Central memory CD8-positive, alpha-beta T cell (primary cell): ENCODE measurements at regions not wholly inside any gene's neighbourhood (a gene's known extent, or its start where the extent isn't known, plus 50 kb on each side); places are given as distances from the start of the nearest gene placed in this dataset.

ENCODE experiments used
- ATAC-seq: fragments of 150-1000 bp; cut with Tn5 transposase; replicated peaks from 2 replicates; pipeline ENCODE4 v1.10.0; 2022; ENCODE audit warnings: mild to moderate bottlenecking, moderate FRiP score, moderate number of reproducible peaks; ENCODE audit not compliant: poor library complexity, severe bottlenecking; ENCODE audit errors: extremely low read depth
- DNase-seq, 2 donors: peaks; one replicate each; pipeline ENCODE4 v3.0.0; 2021; ENCODE audit warnings: low spot score in 2 of 2
- H3K27ac Mint-ChIP-seq: one replicate; pipeline ENCODE4 v1.8.0; 2022; ENCODE audit warnings: low read depth, mild to moderate bottlenecking, moderate library complexity, mixed read lengths
- H3K27me3 Mint-ChIP-seq: one replicate; pipeline ENCODE4 v1.8.0; 2022; ENCODE audit warnings: mixed read lengths
- H3K36me3 Mint-ChIP-seq: one replicate; pipeline ENCODE4 v1.8.0; 2022; ENCODE audit warnings: mild to moderate bottlenecking, moderate library complexity, mixed read lengths; ENCODE audit not compliant: insufficient read depth
- H3K4me1 Mint-ChIP-seq: one replicate; pipeline ENCODE4 v1.8.0; 2022; ENCODE audit warnings: mixed read lengths
- H3K4me3 Mint-ChIP-seq: one replicate; pipeline ENCODE4 v1.8.0; 2022; ENCODE audit warnings: mild to moderate bottlenecking, moderate library complexity, mixed read lengths
- H3K9me3 Mint-ChIP-seq: one replicate; pipeline ENCODE4 v1.8.0; 2022; ENCODE audit warnings: mixed read lengths

- no peaks in the 10 kb centered on the region for H3K9me3 Mint-ChIP-seq
- no peaks in the 10 kb centered on the region for H3K27me3 Mint-ChIP-seq
- no peak for DNase-seq
- H3K27ac Mint-ChIP-seq: no peak overlapping the region
- H3K4me3 Mint-ChIP-seq: no peak overlapping the region
- H3K36me3 Mint-ChIP-seq: no peaks in the 10 kb centered on the region
- ATAC-seq: no peak
- no peaks in the 10 kb centered on the region for H3K4me1 Mint-ChIP-seq
Observed at GRCh38 chr9:30995956-30996738, 1388.3 kb upstream of the ACO1 start.

GRCh38 chr9:30996761-30997160, 1387.7 kb upstream of the ACO1 start:
- H3K27me3 Mint-ChIP-seq: no peaks in the 10 kb centered on the region

GRCh38 chr9:30997291-30997690, 1387.2 kb upstream of the ACO1 start:
- Mint-ChIP-seq H3K9me3 (peaks cover 7% of the 10 kb centered on the region), H3K4me1 (no peaks in the 10 kb centered on the region), H3K4me3 (no peak overlapping the region), H3K27ac (no peak overlapping the region), H3K36me3 (no peaks in the 10 kb centered on the region), H3K27me3 (no peaks in the 10 kb centered on the region)
- DNase-seq (no peak), ATAC-seq (no peak)

More at GRCh38 chr9:30996761-30997160, 1387.7 kb upstream of the ACO1 start:
- Mint-ChIP-seq H3K27ac (no peak overlapping the region), H3K4me1 (no peaks in the 10 kb centered on the region), H3K36me3 (no peaks in the 10 kb centered on the region), H3K4me3 (no peak overlapping the region), H3K9me3 (peaks cover 3% of the 10 kb centered on the region)
- DNase-seq (no peak), ATAC-seq (no peak)

GRCh38 chr9:31005086-31005665, 1379.3 kb upstream of the ACO1 start:
- H3K9me3 Mint-ChIP-seq: peaks cover 17% of the 10 kb centered on the region
- no peaks in the 10 kb centered on the region for H3K27me3 Mint-ChIP-seq
- H3K36me3 Mint-ChIP-seq: no peaks in the 10 kb centered on the region
- no peak for DNase-seq
- no peak overlapping the region for H3K27ac Mint-ChIP-seq
- H3K4me1 Mint-ChIP-seq: no peaks in the 10 kb centered on the region
- no peak for ATAC-seq
- H3K4me3 Mint-ChIP-seq: no peak overlapping the region

GRCh38 chr9:31013371-31013770, 1371.1 kb upstream of the ACO1 start:
- Mint-ChIP-seq H3K4me1 (no peaks in the 10 kb centered on the region), H3K9me3 (peaks cover 5% of the 10 kb centered on the region)

GRCh38 chr9:31023847-31024246, 1360.6 kb upstream of the ACO1 start:
- H3K27me3 Mint-ChIP-seq: no peaks in the 10 kb centered on the region
- no peak overlapping the region for H3K4me3 Mint-ChIP-seq
- H3K4me1 Mint-ChIP-seq: no peaks in the 10 kb centered on the region
- H3K9me3 Mint-ChIP-seq: no peaks in the 10 kb centered on the region
- no peak overlapping the region for H3K27ac Mint-ChIP-seq
- no peaks in the 10 kb centered on the region for H3K36me3 Mint-ChIP-seq
- no peak for DNase-seq
- ATAC-seq: no peak

More at GRCh38 chr9:31013371-31013770, 1371.1 kb upstream of the ACO1 start:
- H3K36me3 Mint-ChIP-seq: no peaks in the 10 kb centered on the region
- H3K27ac Mint-ChIP-seq: no peak overlapping the region
- ATAC-seq (no peak), DNase-seq (no peak)
- H3K4me3 Mint-ChIP-seq: no peak overlapping the region
- no peaks in the 10 kb centered on the region for H3K27me3 Mint-ChIP-seq

GRCh38 chr9:31027678-31028077, 1356.8 kb upstream of the ACO1 start:
- peaks cover 6% of the 10 kb centered on the region for H3K4me1 Mint-ChIP-seq
- ATAC-seq: no peak
- no peaks in the 10 kb centered on the region for H3K9me3 Mint-ChIP-seq

GRCh38 chr9:31028137-31028536, 1356.3 kb upstream of the ACO1 start:
- H3K27me3 Mint-ChIP-seq: no peaks in the 10 kb centered on the region
- ATAC-seq: no peak
- peaks cover 6% of the 10 kb centered on the region for H3K4me1 Mint-ChIP-seq
- DNase-seq: no peak
- H3K27ac Mint-ChIP-seq: no peak overlapping the region
- H3K9me3 Mint-ChIP-seq: no peaks in the 10 kb centered on the region
- H3K36me3 Mint-ChIP-seq: no peaks in the 10 kb centered on the region
- no peak overlapping the region for H3K4me3 Mint-ChIP-seq

More at GRCh38 chr9:31027678-31028077, 1356.8 kb upstream of the ACO1 start:
- Mint-ChIP-seq H3K27ac (no peak overlapping the region), H3K36me3 (no peaks in the 10 kb centered on the region), H3K27me3 (no peaks in the 10 kb centered on the region), H3K4me3 (no peak overlapping the region)
- DNase-seq: no peak

GRCh38 chr9:31030741-31031202, 1353.7 kb upstream of the ACO1 start:
- Mint-ChIP-seq H3K4me3 (no peak overlapping the region), H3K36me3 (no peaks in the 10 kb centered on the region), H3K4me1 (peaks cover 6% of the 10 kb centered on the region), H3K9me3 (no peaks in the 10 kb centered on the region), H3K27me3 (no peaks in the 10 kb centered on the region), H3K27ac (no peak overlapping the region)
- no peak for DNase-seq
- no peak for ATAC-seq

- no peak overlapping the region for H3K27ac Mint-ChIP-seq
- DNase-seq (no peak), ATAC-seq (no peak)
- no peaks in the 10 kb centered on the region for H3K27me3 Mint-ChIP-seq
- peaks cover 6% of the 10 kb centered on the region for H3K4me1 Mint-ChIP-seq
- no peaks in the 10 kb centered on the region for H3K36me3 Mint-ChIP-seq
- no peaks in the 10 kb centered on the region for H3K9me3 Mint-ChIP-seq
- H3K4me3 Mint-ChIP-seq: no peak overlapping the region
Observed at GRCh38 chr9:31032206-31032605, 1352.2 kb upstream of the ACO1 start.

GRCh38 chr9:31034311-31034710, 1350.1 kb upstream of the ACO1 start:
- no peak for ATAC-seq
- Mint-ChIP-seq H3K4me1 (peaks cover 6% of the 10 kb centered on the region), H3K27me3 (no peaks in the 10 kb centered on the region), H3K4me3 (no peak overlapping the region), H3K36me3 (no peaks in the 10 kb centered on the region), H3K9me3 (no peaks in the 10 kb centered on the region), H3K27ac (no peak overlapping the region)
- no peak for DNase-seq

GRCh38 chr9:31040564-31040963, 1343.9 kb upstream of the ACO1 start:
- no peak for DNase-seq
- Mint-ChIP-seq H3K27ac (no peak overlapping the region), H3K4me3 (no peak overlapping the region), H3K36me3 (no peaks in the 10 kb centered on the region), H3K27me3 (no peaks in the 10 kb centered on the region), H3K4me1 (no peaks in the 10 kb centered on the region), H3K9me3 (no peaks in the 10 kb centered on the region)
- no peak for ATAC-seq

GRCh38 chr9:31045810-31046209, 1338.6 kb upstream of the ACO1 start:
- H3K4me1 Mint-ChIP-seq: no peaks in the 10 kb centered on the region
- no peak overlapping the region for H3K4me3 Mint-ChIP-seq
- peaks cover 2% of the 10 kb centered on the region for H3K36me3 Mint-ChIP-seq
- ATAC-seq (no peak), DNase-seq (no peak)
- no peak overlapping the region for H3K27ac Mint-ChIP-seq
- no peaks in the 10 kb centered on the region for H3K27me3 Mint-ChIP-seq
- H3K9me3 Mint-ChIP-seq: peaks cover 6% of the 10 kb centered on the region
